HUDEP-2 (cell line): ENCODE measurements at regions not wholly inside any gene's neighbourhood (a gene's known extent, or its start where the extent isn't known, plus 50 kb on each side); places are given as distances from the start of the nearest gene placed in this dataset.
"Not testable (repeated sequence)": the region's sequence is repeated elsewhere in the genome, so short reads cannot be mapped to it uniquely, and the experiment has no call there.

Experiments
- DNase-seq, 76 experiments: peaks; one replicate each; lab custom pipeline; 2025; ENCODE audit not compliant: unreplicated experiment in 76 of 76; lab: John Stamatoyannopoulos, UW

DNA sequence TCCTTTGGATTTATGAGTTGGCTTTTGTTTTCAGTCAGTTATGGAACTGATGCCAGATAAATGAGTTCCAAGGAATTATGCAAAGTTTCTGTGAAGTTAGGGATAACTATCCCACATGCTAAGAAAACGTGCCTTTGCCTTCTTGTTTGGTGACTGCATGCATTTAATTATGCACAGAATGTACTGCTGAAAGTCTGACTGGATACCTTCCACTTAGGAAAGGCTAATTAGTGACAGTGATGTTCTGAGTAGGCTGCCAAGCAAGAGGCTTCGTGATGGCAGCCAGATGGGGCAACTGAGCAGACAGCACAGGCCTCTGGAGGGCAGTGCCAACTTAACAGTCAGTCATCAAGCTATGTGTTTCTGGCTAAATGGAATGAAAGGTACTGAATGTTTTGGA, 289.9 kb downstream of the CD109 start:
- peak in 38 of 76 experiments; percentile 4 to 38 (median 22) for DNase-seq

DNA sequence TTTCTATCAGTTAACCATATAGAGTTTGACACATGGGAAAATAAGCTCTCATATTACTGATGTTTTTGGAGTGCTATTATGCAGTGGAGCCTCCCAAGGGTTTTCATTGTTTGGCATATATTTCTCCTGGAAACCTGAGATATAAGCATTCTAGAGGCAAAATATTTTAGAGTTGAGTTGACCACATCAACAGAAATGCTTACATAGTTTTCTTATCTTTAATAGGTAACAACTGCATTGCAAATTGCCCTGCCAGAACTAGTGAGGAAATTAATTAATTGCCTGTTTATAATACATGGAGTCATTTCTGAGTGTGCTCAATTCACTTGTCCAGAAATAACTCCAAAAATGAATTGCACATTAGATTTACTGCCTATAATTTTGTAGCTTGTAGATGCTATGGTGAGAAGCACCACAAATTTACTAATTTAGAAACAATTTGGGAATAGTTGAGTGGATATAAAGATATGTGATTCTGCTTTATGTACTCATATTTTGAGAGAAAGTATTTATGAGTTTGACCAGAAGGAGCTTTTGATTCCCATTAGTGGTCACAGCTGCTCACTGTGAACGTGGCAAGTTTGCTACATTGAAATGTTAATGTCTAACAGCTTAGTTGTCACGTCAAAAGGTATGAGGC, 288.7 kb downstream of the CD109 start:
- no peak for DNase-seq

DNA sequence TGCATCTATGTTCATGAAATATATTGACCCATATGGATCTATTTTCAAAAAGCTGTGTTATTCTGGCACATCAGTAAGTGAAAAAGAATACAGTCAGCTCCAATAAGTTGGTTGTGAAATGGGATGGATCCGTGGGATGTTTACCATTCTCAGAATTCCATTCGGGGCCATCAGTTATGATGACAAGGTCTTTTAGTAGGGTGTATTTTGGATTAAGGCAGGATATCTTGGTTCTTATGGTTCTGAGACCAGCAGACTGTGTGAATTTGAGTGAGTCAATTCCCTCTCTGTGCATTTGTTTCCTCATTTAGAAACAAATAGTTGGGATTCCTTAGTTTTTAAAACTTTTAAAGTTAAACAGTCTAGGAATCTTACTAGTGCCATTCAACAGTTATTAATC, 287.4 kb downstream of the CD109 start:
- DNase-seq: no peak

DNA sequence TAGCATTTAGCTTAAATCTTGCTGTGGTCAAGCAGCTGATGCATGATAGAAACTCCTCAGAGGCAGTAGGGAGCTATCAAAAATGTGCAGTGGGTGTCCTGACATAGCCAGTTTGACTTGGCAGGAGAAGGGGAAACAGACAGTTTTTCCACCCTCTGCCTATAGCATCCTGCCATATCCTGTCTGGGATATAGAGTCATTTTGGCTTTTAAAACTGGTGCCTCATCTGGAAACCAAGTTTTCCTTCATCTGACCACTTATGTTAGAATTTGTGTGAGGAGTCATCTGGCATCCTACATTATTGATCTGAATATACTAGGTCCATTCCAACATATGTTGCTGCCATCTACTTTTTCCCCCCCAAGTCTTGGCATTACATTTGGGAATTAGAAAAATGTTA, 284.1 kb downstream of the CD109 start:
- DNase-seq: no peak

DNA sequence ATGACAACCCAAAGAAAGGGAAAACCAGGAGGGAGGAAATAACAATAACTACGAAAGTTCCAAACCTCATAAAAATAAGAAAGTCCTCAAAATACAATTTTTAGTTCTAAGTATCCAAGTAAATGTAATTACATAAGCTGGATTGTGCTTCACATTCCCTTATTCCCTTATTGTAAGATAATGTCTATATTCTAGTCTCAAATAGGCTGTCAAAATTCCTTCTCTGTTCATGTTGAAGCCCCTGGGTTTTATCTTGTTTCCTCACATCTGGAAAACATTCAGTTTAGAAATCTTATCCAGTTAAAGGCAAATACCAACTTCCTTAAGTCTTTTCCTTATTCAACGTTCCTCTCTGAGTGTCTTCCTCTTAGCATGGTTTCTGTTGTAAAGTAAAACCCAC, 282.3 kb downstream of the CD109 start:
- no peak for DNase-seq

DNA sequence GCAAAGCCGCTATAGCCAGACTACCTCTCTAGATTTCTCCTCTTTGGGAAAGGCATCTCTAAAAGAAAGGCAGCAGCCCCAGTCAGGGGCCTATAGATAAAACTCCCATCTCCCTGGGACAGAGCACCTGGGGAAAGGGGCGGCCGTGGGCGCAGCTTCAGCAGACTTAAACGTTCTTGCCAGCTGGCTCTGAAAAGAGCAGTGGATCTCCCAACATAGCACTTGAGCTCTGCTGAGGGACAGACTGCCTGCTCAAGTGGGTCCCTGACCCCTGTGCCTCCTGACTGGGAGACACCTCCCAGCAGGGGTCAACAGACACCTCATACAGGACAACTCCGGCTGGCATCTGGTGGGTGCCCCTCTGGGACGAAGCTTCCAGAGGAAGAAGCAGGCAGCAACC, 276.5 kb downstream of the CD109 start:
- not testable (repeated sequence) for DNase-seq

DNA sequence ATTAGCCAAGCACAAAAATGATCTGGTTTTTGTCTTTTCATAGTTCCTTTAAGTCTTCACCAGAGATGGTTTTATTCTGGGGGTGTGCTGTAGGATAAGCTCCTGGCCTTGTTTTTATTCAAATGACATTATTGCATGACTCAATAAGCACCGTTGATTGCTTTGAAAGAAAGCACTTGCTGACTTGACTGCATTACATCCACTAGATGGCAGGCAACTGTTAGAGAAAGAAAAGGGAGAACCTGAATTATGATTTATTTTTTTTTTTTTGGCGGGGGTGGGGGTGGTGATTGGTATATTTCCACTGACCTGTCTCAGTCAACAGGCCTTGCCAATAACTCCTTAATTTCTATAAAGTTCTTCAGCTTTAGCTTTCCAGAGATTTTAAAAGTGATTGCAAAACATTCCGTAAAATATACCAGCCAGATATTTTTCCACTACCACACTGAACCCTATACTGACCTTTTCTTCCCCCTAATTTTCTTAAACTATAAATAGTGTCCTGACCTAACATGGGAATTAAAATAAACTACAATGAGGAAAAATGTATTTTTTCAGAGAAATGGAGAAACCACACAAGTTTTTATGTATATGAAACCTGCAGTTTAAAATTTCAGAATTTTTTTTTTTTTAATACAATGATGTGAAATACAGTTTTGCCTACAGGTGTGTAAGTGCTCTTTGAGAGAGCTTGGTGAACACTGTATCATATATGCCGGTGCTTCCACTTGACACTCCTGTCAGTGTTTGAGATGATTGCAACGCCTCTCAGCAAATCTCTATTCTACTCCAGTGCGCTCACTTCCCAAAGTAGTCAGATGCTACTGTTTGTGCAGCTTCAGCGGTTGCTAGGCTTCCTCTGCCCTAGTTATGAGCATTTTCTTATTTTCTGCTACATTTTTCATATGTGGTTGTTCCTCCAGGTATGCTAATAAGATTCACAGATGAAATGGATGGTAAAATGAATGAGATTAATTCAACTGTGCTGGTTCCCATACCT, 274.3 kb downstream of the CD109 start:
- peak in 31 of 76 experiments; percentile 14 to 64 (median 35) for DNase-seq

DNA sequence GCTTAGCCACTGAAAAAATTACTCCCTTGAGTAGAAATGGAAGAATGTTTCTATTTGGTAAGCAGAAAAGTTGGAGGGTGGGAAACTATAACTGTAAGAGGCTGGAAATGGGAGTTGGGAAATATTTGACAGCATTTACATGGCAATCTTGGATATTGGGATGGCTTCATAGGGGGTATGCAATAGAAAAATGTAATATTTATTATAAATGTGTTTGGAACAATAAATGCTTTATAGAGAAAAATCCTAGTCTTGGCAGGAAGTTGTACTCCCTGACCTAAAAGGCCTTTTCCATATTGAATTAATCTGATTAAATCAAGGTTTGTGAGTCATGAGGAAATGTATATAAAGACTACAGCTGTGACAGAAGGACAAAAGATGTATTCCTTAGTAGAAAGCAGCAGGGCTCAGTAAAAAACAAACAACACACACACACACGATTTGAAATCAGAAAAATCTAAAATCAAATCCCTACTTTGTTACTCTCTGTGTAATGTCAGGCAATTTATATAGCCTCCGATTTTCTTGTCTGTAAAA, 272.3 kb downstream of the CD109 start:
- no peak for DNase-seq

DNA sequence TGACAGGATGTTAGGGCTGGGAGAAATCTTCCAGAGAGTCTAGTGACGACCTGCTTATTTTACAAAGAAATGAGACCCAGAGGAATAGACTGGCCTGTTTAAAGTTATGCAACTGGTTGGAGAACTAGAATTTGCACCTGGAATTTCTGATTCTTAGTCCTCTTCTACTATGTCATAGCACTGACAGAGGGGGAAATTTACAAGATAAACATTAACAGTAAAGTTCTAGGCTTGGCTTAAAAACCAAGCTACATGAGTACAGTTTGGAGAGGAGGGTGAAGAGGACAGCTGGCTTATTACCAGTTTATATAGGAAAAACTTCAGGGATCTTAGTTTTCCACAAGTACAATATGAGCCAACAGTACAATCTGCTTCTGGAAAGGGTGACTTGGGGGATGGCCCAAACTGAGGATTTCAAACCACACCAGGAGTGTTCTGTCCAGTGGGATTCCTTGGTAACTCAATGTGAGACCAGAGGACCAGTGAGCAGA, 269.6 kb downstream of the CD109 start:
- no peak for DNase-seq

DNA sequence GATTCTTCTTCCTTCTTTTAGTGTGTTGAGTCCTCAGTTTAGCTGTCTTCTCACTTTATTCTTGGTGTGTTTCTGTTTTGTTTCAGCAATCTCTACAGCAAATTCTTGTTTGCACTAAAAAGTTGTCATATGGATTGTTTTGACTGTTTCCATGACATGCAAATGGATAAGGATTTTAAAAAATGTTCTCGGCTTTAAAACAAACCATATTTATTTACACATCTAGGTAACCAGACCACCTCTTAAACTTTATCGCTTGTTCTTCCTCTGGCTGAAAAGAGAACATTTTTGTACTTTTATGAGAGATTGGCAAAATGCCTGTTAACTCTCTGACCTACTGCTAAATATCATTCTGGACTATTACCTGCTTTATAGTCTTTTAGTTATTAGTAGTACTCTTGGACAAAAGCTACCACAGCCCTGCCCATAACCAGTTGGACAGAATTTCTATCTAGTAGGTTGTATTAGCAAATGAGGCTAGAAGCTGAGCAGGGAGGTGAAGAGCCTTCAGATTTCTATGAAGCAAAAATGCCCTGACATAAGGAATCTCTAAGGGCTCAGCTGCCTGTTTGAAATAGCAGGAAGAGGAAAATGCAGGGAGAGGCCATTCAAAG, 268.3 kb downstream of the CD109 start:
- no peak for DNase-seq

DNA sequence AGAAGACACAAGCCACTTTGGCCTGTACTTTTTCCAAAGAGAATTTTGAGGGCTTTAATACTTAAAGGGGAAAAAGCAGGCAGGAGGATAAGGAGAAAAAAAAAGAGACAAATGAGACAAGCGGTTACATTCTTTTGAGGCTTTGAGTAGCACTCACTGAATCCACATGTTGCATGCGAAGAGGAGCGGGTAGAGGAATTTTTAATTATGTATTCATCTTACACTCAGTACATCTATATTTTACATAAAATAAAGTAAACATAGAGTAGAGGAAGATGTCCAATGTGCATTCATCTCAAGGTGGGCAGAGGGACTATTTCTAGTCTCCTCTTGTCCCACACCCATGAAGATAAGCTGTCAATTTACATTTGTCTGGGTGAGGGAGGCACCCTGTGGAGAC, 266.9 kb downstream of the CD109 start:
- no peak for DNase-seq

DNA sequence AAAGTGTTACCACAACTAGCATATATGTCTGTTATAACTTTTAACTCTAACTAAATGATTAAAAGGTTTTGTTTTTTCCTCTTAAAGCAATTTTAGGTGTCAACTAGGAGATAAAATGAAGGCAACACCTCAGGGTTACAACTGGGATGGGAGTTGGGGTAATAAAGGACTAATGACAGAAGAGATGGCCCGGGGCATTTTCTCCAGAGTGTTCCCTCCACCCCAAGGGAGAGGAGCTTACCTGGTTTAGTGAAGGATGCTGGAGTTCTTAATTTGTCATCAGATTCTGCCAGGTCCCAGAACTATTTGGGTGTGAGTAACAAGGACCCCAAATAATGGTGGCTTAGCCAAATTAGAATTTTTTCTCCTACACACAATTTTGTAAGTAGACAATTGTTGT, 260.3 kb downstream of the CD109 start:
- no peak for DNase-seq

DNA sequence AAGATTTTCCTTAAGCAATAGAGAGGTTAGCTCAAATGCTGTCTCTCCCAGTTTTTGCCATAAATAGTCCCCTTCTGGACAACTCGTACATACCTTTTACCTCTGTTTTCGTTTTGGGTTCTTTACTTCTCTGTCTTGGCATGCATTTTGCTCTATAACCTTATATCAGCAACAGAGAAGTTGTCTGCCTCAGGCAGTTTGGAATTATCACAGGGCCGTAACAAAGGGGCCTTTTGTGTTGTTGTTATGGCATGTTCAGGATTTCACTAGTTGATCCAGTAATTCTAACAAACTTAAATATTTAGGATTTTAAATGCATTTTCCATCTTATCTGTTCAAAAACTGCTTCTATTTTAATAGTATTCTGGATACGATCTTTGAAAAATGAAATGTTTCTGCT, 259.8 kb downstream of the CD109 start:
- DNase-seq: no peak

DNA sequence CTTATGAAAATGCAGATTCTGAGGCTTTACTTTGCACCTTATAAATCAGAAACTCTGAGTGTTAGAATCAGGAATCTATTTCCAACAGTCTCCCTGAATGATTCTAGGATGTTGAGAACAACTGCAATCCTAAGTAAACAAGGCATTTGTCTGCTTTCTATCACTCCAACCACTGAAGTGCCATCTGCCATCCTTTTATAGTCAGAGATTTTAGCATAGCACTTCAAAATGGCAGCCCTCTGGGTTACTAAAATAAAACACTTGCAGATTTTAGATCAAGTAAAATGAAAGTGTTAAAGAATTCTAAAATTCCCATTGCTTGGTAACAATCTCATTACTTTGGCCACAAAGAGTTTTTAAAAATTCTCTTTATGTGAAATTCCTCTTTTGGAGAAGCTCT, 258.9 kb downstream of the CD109 start:
- no peak for DNase-seq

DNA sequence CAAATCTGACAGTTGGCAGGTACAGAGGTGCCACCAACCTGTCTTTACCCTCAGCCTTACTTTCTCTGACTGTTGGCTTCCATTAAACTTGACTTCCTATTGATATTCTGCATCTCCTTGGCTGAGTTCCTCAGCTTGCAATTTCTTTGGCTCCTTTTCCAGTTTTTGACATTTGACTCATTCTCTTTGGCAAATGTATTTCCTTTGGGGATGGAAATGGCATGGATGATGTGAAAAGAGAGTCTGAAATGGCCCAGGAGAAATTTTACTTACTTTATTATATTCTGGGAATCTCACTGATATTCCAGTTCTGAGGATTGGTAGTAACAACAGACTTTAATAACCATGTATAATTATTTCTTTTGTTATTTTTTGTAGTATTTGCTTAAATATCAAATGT, 255.2 kb downstream of the CD109 start:
- DNase-seq: no peak

DNA sequence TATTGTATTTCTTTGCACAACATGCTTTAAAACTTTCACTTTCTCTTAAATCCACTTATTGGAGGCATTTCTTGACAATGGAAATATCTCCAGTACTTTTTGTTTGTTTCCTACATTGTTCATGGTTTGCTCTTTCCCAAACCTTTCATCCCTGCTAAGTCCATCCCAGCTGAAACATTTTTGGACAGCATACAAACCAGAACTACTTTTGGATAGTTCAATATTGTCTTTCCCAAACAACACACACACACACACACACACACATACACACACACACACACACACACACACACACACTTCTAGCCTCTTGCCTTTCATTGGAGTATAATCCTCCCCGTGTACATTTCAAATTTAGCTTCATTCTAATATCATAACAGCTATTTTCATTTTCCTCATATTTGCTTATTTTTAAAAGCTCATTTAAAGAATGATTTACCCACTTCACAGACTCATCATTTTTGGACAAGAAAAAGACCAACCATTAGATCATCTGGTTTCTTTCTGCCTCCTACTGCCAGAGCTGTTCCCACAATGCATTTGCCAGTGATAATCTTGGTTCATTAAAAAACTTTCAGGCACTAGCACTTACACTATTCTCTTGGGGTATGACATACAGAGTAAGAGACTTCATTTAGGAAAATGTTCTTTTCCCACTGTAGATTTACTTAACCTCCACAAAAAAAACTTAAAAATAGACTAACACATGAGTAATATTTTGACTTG, 248.1 kb downstream of the CD109 start:
- no peak for DNase-seq

DNA sequence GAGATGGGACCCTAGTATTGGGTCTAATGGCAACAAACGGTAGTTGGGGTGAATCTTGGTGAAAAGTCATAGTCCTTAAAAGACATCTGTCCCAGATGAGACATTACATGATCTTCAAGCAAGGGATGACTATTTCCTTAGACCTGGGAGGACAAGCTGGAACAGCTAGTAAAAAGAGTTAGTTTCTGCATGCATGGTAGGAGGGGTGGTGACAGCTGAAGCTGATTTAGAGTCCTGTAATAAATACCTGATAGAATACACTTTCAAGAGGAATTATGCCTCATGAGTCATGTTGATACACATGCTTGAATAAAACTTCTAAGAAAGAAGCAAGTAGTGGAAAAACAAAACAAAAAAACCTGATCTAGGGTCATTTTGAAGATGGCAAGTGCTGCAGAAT, 247.4 kb downstream of the CD109 start:
- no peak for DNase-seq

DNA sequence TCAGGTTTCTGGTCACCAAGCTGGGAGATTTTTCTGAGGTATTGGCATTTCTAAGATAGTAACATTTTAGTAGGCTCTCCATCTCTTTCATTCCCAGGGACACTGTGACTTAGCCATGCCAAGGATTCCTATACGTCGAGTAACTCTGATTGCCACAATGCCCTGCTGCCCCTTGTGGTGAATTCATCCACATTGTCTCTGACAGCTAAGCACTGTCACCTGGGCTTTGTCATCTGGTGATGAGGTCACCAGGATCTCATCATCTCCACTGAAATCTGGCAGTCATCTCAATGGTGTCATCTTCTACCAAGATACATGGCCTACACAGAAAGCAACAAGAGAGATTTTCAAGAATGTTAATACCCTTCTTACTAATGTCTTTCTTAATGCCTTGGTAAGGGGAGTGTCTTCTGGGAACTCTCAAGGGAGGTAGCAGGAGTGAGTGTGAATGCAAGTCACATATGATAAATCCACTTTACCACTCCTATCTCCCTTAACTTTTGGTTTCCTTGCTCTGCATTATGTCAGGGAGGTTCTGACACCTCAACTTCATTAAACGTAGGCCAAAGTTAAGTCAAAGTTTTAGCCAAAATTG, 246.7 kb downstream of the CD109 start:
- peak in 1 of 76 experiments; percentile 6 for DNase-seq

DNA sequence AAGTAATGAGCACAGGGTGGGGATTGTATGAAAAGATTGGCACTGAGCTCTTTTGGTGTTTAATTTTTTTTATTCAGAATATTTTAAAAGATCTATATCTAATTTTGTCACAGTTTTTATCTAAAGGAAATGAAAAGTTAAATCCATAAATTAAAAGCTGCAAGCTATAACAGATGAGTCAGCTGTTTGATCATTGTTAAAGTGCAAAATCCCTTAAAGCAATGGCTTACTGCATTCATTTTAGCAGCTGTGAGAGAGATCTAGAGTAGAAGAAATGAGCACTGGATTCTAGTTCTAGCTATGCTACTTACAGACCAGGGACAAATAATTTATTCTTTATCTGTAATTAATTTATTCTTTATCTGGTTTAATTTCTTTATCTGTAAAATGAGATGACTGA, 245.9 kb downstream of the CD109 start:
- no peak for DNase-seq

DNA sequence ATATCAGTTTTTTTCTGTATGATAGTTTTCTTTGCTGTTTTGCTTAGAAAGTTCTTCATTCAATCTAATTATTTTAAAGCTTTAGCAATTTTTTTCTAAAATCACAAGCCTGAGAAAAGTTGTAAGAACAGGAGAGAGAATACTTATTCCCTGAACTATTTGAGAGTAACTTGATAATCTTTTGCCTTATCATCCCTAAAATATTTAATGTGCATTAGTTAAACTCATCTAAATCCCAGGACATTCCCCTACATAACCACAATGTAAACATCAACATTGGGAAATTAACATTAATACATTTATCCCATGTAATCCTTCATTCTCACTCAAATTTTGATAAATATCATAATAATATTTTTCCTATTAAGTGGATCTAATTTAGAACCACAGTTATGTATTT, 241.8 kb downstream of the CD109 start:
- no peak for DNase-seq
